Caco-2 (cell line): ENCODE measurements at regions not wholly inside any gene's neighbourhood (a gene's known extent, or its start where the extent isn't known, plus 50 kb on each side); places are given as distances from the start of the nearest gene placed in this dataset.

Experiments
- BruUV-seq: library from RNA; stranded (reverse); fragments of 400-500 nt; replicated peaks from 2 replicates; lab custom pipeline; 2021; lab: Mats Ljungman, UMichigan
- CTCF ChIA-PET: fragments of 300-600 bp; sonication (Branson Sonifier 250); formaldehyde crosslinking; loops from one replicate; lab custom pipeline; 2022; ENCODE audit warnings: antibody characterized with exemption; lab: Charles Lee
- POLR2A ChIA-PET: fragments of 300-600 bp; sonication (Branson Sonifier 250); formaldehyde crosslinking; loops from one replicate; lab custom pipeline; 2022; ENCODE audit warnings: antibody characterized with exemption; lab: Charles Lee
- DNase-seq, 2 experiments: peaks; one replicate each; pipeline versions ENCODE4 v3.0.0 to v3.0.0-alpha.2; 2020 to 2022
- H3K27me3 ChIP-seq: replicated peaks from 2 replicates; pipeline ENCODE4 v1.6.0; 2011; ENCODE audit warnings: low read length; ENCODE audit not compliant: control insufficient read depth, insufficient read depth
- H3K36me3 ChIP-seq: 2 replicates; pipeline ENCODE4 v1.5.1; 2011; ENCODE audit warnings: low read length; ENCODE audit not compliant: control insufficient read depth, insufficient read depth
- H3K4me1 ChIP-seq: fragments of 250-450 bp; sonication (Bioruptor Pico); 2 replicates; pipeline ENCODE4 v1.5.1; 2020; ENCODE audit warnings: mild to moderate bottlenecking
- H3K4me3 ChIP-seq: 2 replicates; pipeline ENCODE4 v1.5.1; 2011; ENCODE audit warnings: low read depth, mild to moderate bottlenecking, control low read depth, low read length
- H3K9me3 ChIP-seq: fragments of 250-450 bp; sonication (Bioruptor Pico); 2 replicates; pipeline ENCODE4 v1.5.1; 2020; ENCODE audit warnings: mild to moderate bottlenecking, moderate library complexity
- H3K27ac Mint-ChIP-seq: one replicate; pipeline ENCODE4 v1.8.0; 2022; ENCODE audit warnings: mixed read lengths; ENCODE audit not compliant: unreplicated experiment
- H3K27me3 Mint-ChIP-seq: one replicate; pipeline ENCODE4 v1.8.0; 2022; ENCODE audit warnings: mixed read lengths; ENCODE audit not compliant: insufficient read depth, unreplicated experiment
- H3K36me3 Mint-ChIP-seq: one replicate; pipeline ENCODE4 v1.8.0; 2022; ENCODE audit warnings: mild to moderate bottlenecking, mixed read lengths; ENCODE audit not compliant: insufficient read depth, unreplicated experiment
- H3K4me1 Mint-ChIP-seq: one replicate; pipeline ENCODE4 v1.8.0; 2022; ENCODE audit warnings: low read depth, mixed read lengths; ENCODE audit not compliant: unreplicated experiment
- H3K4me3 Mint-ChIP-seq: one replicate; pipeline ENCODE4 v1.8.0; 2022; ENCODE audit warnings: mild to moderate bottlenecking, moderate library complexity, mixed read lengths; ENCODE audit not compliant: unreplicated experiment
- H3K9me3 Mint-ChIP-seq: one replicate; pipeline ENCODE4 v1.8.0; 2022; ENCODE audit warnings: mixed read lengths; ENCODE audit not compliant: unreplicated experiment
- intact Hi-C: fragments of 100-400 bp; cut with micrococcal nuclease; formaldehyde crosslinking; loops from one replicate; pipeline ENCODE4 v1.10.0; 2022; ENCODE audit not compliant: unreplicated experiment
- TF ChIP-seq, protein P1 (sequence below), 2 experiments: fragments of 200-600 bp in 1 of 2; IDR thresholded peaks; 1 replicate in 1 of 2; 2 replicates in 1 of 2; pipeline versions ENCODE4 v1.5.1 to v1.8.0; 2011 to 2022; ENCODE audit warnings: antibody characterized with exemption in 1 of 2, control low read depth in 1 of 2, inconsistent platforms in 1 of 2, low read depth in 1 of 2, low read length in 1 of 2, mild to moderate bottlenecking in 1 of 2, moderate library complexity in 1 of 2; ENCODE audit not compliant: insufficient read depth in 1 of 2, severe bottlenecking in 1 of 2, unreplicated experiment in 1 of 2

- H3K36me3 Mint-ChIP-seq = no peaks in the 10 kb centered on the region
- H3K36me3 ChIP-seq = no peaks in the 10 kb centered on the region
- ChIA-PET CTCF (no interaction called here), POLR2A (no interaction called here)
- intact Hi-C loops = no loop called here
- H3K9me3 ChIP-seq = no peaks in the 10 kb centered on the region
- no peaks in the 10 kb centered on the region for H3K4me1 ChIP-seq
- TF ChIP-seq, protein P1, sequence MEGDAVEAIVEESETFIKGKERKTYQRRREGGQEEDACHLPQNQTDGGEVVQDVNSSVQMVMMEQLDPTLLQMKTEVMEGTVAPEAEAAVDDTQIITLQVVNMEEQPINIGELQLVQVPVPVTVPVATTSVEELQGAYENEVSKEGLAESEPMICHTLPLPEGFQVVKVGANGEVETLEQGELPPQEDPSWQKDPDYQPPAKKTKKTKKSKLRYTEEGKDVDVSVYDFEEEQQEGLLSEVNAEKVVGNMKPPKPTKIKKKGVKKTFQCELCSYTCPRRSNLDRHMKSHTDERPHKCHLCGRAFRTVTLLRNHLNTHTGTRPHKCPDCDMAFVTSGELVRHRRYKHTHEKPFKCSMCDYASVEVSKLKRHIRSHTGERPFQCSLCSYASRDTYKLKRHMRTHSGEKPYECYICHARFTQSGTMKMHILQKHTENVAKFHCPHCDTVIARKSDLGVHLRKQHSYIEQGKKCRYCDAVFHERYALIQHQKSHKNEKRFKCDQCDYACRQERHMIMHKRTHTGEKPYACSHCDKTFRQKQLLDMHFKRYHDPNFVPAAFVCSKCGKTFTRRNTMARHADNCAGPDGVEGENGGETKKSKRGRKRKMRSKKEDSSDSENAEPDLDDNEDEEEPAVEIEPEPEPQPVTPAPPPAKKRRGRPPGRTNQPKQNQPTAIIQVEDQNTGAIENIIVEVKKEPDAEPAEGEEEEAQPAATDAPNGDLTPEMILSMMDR (IDR thresholded peaks at IDR 0.05; ENCODE audit: insufficient read depth in 1 of 2, low read depth in 1 of 2, low read length in 1 of 2, severe bottlenecking in 1 of 2, unreplicated experiment in 1 of 2) = no peak
- DNase-seq = no peak
- no peak overlapping the region for H3K4me3 Mint-ChIP-seq
- H3K27me3 ChIP-seq = no peaks in the 10 kb centered on the region
- no peak overlapping the region for H3K4me3 ChIP-seq
- no peaks in the 10 kb centered on the region for H3K4me1 Mint-ChIP-seq
- H3K9me3 Mint-ChIP-seq = no peaks in the 10 kb centered on the region
- H3K27me3 Mint-ChIP-seq = no peaks in the 10 kb centered on the region
- no TSS peak for BruUV-seq
- H3K27ac Mint-ChIP-seq = no peak overlapping the region
Observed at GRCh38 chr9:71326360-71326759, 204.9 kb upstream of the TRPM3 start.

DNA sequence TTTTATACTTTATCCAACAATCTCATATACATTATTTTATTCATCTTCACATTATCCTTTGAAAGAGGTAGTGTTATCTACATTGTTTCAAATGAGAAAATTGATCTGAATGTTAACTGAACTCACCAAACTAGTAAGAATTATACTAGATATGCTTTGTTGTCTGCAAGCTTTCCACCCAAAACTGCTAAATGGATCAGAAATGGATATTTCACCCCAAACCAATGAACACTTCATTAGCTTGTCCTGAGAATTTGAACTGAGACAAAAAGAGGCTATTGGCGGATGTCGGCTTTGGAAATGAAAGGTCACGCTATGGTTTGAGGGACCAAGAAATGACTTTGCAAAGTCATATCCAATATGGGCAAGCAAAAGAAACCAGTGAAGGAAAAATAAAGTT lies 201.9 kb upstream of the TRPM3 start:
- DNase-seq = no peak
- H3K36me3 ChIP-seq = no peaks in the 10 kb centered on the region
- no peak overlapping the region for H3K4me3 ChIP-seq
- intact Hi-C loops = no loop called here
- Mint-ChIP-seq H3K4me1 (no peaks in the 10 kb centered on the region), H3K9me3 (no peaks in the 10 kb centered on the region), H3K27ac (no peak overlapping the region), H3K36me3 (no peaks in the 10 kb centered on the region), H3K27me3 (peaks cover 3% of the 10 kb centered on the region), H3K4me3 (no peak overlapping the region)
- no peaks in the 10 kb centered on the region for H3K27me3 ChIP-seq
- BruUV-seq = no TSS peak
- TF ChIP-seq, protein P1 (IDR thresholded peaks at IDR 0.05; ENCODE audit: insufficient read depth in 1 of 2, low read depth in 1 of 2, low read length in 1 of 2, severe bottlenecking in 1 of 2, unreplicated experiment in 1 of 2) = no peak
- no peaks in the 10 kb centered on the region for H3K4me1 ChIP-seq
- ChIA-PET CTCF (no interaction called here), POLR2A (no interaction called here)
- H3K9me3 ChIP-seq = no peaks in the 10 kb centered on the region

DNA sequence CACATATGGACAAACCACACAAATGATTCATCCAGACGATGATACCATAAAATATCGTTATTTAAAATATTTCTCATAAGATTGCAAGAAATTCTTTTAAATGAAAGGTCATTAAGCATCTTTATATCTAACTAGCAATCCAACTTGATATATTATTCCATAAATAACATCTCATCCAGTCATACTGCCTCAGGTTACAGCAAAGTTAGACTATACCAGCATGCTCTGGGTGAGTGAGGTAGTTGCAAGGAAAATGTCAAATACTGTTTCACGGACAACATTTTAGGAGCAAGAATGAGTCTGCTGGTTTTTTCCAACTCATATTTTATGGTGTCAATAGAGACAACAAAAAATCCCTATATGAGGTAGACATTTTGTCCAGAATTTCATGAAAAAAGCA lies 200.9 kb upstream of the TRPM3 start:
- H3K36me3 ChIP-seq = no peaks in the 10 kb centered on the region
- no peaks in the 10 kb centered on the region for H3K4me1 ChIP-seq
- H3K27me3 ChIP-seq = no peaks in the 10 kb centered on the region
- Mint-ChIP-seq H3K9me3 (no peaks in the 10 kb centered on the region), H3K27me3 (peaks cover 3% of the 10 kb centered on the region), H3K27ac (no peak overlapping the region), H3K36me3 (no peaks in the 10 kb centered on the region), H3K4me3 (no peak overlapping the region), H3K4me1 (no peaks in the 10 kb centered on the region)
- H3K4me3 ChIP-seq = no peak overlapping the region
- DNase-seq = no peak
- intact Hi-C loops = no loop called here
- CTCF ChIA-PET = no interaction called here
- BruUV-seq = no TSS peak
- POLR2A ChIA-PET = no interaction called here
- no peaks in the 10 kb centered on the region for H3K9me3 ChIP-seq
- TF ChIP-seq, protein P1 (IDR thresholded peaks at IDR 0.05; ENCODE audit: insufficient read depth in 1 of 2, low read depth in 1 of 2, low read length in 1 of 2, severe bottlenecking in 1 of 2, unreplicated experiment in 1 of 2) = no peak
